ENCODE measurements at regions not wholly inside any gene's neighbourhood (a gene's known extent, or its start where the extent isn't known, plus 50 kb on each side); places are given as distances from the start of the nearest gene placed in this dataset.

DNA sequence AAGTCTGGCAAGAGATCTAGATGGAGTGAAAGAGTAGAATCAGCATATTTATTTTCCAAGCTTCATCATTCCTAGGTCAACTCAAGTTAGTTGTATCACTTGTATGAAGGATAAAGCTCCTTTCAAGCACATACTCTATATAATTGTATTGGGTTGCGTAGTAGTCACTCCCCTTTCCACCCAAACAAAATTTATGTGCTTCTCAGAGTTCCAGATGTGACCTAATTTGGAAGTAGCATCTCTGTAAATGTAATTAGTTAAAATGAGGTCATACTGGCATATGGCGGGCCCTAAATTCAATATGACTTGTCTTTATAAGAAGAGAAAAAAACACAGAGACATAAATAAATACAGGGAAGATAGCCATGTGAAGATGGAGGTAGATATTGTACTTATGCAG, 226.8 kb upstream of the CHORDC1 start:
- no peak for DNase-seq (ENCODE audit: low read depth)
- TF ChIP-seq, protein P1, sequence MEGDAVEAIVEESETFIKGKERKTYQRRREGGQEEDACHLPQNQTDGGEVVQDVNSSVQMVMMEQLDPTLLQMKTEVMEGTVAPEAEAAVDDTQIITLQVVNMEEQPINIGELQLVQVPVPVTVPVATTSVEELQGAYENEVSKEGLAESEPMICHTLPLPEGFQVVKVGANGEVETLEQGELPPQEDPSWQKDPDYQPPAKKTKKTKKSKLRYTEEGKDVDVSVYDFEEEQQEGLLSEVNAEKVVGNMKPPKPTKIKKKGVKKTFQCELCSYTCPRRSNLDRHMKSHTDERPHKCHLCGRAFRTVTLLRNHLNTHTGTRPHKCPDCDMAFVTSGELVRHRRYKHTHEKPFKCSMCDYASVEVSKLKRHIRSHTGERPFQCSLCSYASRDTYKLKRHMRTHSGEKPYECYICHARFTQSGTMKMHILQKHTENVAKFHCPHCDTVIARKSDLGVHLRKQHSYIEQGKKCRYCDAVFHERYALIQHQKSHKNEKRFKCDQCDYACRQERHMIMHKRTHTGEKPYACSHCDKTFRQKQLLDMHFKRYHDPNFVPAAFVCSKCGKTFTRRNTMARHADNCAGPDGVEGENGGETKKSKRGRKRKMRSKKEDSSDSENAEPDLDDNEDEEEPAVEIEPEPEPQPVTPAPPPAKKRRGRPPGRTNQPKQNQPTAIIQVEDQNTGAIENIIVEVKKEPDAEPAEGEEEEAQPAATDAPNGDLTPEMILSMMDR (conservative IDR thresholded peaks at IDR 0.05; ENCODE audit: low read depth, low read length) = no peak
- no peak overlapping the region for H3K4me3 ChIP-seq (ENCODE audit: low read depth, low read length)

DNA sequence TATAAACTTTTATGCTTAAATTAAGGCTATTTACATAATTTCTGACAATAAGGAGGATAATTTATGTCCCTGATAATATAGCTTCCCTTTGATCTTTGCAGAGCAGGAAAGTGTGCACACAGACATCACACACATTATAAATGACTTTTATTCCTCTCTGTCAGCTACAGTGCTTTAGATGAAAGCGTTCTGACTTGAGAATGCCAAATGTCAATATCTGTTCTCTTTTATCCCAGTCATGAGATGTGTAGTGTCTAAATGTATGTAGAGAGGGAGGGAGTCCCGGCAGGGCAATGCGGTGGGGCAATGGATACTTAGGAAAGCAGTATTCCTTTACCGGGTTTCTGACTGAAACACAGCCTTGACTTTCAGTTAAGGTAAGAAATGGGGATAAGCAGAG, 225.4 kb upstream of the CHORDC1 start:
- no peak overlapping the region for H3K4me3 ChIP-seq (ENCODE audit: low read depth, low read length)
- TF ChIP-seq, protein P1 (conservative IDR thresholded peaks at IDR 0.05; ENCODE audit: low read depth, low read length) = no peak
- DNase-seq (ENCODE audit: low read depth) = no peak

DNA sequence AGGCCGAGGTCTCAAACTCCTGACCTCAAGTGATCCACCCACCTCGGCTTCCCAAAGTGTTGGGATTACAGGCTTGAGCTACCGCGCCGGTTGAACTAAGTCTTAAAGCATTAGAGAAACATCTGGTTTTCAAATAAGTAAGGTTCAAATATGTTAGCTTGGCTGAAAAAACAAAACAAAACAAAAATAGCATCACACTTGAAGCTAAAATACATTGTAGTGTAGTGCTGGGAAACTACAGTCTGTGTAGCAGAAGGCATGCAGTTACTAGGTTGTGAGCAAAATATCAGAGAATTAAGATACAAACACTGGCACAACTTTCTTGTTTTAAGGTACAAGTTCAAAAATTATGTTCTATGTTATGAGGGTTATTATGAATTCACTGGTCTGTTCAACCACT, 224.8 kb upstream of the CHORDC1 start:
- TF ChIP-seq, protein P1 (conservative IDR thresholded peaks at IDR 0.05; ENCODE audit: low read depth, low read length) = no peak
- no peak overlapping the region for H3K4me3 ChIP-seq (ENCODE audit: low read depth, low read length)
- no peak for DNase-seq (ENCODE audit: low read depth)

DNA sequence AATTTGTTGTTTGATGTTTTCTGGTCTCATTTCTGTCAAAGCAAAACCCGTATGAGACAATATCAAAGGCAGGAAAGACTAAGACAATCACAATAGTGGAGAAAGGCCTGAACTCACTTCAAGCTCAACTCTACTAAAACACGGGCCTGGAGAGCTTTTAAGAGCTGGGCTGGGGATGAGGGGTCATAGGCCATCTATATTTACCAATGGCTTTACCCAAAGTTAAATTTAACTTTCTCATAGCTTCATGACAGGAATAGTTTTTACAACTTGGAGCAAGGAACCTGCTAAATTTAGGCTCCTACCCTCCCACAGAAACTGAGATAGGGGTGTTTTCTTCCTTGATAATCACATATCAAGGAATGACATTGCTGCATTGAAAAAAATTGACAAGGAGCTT, 223.4 kb upstream of the CHORDC1 start:
- no peak overlapping the region for H3K4me3 ChIP-seq (ENCODE audit: low read depth, low read length)
- TF ChIP-seq, protein P1 (conservative IDR thresholded peaks at IDR 0.05; ENCODE audit: low read depth, low read length) = no peak
- DNase-seq (ENCODE audit: low read depth) = no peak

DNA sequence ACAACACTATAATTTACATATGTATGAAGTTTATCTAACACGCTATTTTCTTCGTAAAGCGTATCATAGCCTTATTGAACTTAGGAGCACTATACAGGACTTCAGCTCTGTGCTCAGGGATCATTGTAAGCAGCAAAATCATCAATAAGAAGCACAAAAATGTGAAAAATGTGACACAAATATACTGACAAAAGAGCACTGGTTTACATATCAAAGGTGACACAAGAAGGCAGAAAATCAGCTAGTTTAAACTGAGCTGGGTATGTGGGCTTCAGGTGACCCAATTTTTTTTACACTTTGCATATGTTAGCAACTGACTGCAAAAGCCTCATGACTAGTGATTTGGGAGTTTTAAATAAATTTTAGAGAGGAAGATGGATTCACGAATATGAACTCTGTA, 215.2 kb upstream of the CHORDC1 start:
- no peak for DNase-seq (ENCODE audit: low read depth)
- TF ChIP-seq, protein P1 (conservative IDR thresholded peaks at IDR 0.05; ENCODE audit: low read depth, low read length) = no peak
- H3K4me3 ChIP-seq (ENCODE audit: low read depth, low read length) = no peak overlapping the region

DNA sequence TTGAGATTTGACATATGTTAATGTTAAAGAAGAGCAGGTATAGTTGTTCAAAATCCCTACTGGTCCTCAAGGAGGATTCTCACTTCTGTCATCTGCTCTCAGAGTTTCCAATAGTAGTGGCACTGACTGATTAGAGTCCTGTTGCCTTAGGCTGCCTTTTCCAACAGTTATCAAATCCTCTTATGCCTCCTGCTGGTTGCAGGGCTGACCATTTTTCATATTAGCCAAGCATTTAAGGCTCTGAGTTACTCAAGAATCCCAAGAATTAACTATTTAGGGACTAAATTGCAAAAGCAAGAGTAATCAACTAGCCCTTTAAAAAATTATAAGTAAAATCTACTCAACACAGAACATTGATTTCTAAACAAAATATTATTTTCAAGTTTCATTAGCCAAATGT, 212.0 kb upstream of the CHORDC1 start:
- TF ChIP-seq, protein P1 (conservative IDR thresholded peaks at IDR 0.05; ENCODE audit: low read depth, low read length) = peak; percentile 3
- H3K4me3 ChIP-seq (ENCODE audit: low read depth, low read length) = no peak overlapping the region
- DNase-seq (ENCODE audit: low read depth) = peak; percentile 14

DNA sequence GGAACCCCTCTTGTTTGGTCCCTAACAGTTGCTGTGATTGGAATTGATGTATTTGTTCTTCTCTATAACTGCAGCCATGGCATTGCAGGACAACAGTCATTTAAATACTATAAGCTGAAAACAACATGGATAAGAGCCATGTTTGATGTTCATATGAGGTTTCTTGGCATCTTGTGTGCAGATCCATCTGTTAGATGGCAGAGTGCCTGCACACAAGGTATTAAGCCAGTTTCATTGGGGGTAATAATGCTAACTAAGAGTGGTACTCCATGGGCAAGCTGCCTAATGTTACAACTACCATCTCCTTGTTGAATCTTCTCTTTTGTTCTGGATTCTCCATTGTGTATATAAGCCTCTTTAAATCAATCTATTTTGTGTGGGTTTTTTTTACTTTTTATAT, 206.0 kb upstream of the CHORDC1 start:
- TF ChIP-seq, protein P1 (conservative IDR thresholded peaks at IDR 0.05; ENCODE audit: low read depth, low read length) = no peak
- no peak overlapping the region for H3K4me3 ChIP-seq (ENCODE audit: low read depth, low read length)
- no peak for DNase-seq (ENCODE audit: low read depth)
